Immature natural killer cell (primary cell): ENCODE measurements at regions not wholly inside any gene's neighbourhood (a gene's known extent, or its start where the extent isn't known, plus 50 kb on each side); places are given as distances from the start of the nearest gene placed in this dataset.
"Not testable (repeated sequence)": the region's sequence is repeated elsewhere in the genome, so short reads cannot be mapped to it uniquely, and the experiment has no call there.

ENCODE experiments used
- DNase-seq, 3 donors: peaks; one replicate each; pipeline ENCODE4 v3.0.0; 2022; ENCODE audit warnings: mixed read lengths in 1 of 3
- H3K27ac Mint-ChIP-seq, 6 donors: one replicate each; pipeline ENCODE4 v1.8.0; 2020; ENCODE audit warnings: mixed read lengths in 6 of 6, mild to moderate bottlenecking in 5 of 6, inconsistent platforms in 4 of 6, moderate library complexity in 3 of 6
- H3K27me3 Mint-ChIP-seq, 3 donors: one replicate each; pipeline ENCODE4 v1.8.0; 2020 to 2021; ENCODE audit warnings: low read depth in 3 of 3, mild to moderate bottlenecking in 3 of 3, mixed read lengths in 3 of 3, moderate library complexity in 3 of 3, inconsistent platforms in 1 of 3
- H3K36me3 Mint-ChIP-seq, 3 donors: one replicate each; pipeline ENCODE4 v1.8.0; 2020; ENCODE audit warnings: mixed read lengths in 3 of 3, inconsistent platforms in 2 of 3, mild to moderate bottlenecking in 2 of 3
- H3K4me1 Mint-ChIP-seq, 2 donors: one replicate each; pipeline ENCODE4 v1.8.0; 2020; ENCODE audit warnings: inconsistent platforms in 2 of 2, mild to moderate bottlenecking in 2 of 2, mixed read lengths in 2 of 2, moderate library complexity in 1 of 2
- H3K4me3 Mint-ChIP-seq, 5 donors: one replicate each; pipeline ENCODE4 v1.8.0; 2020; ENCODE audit warnings: mild to moderate bottlenecking in 5 of 5, mixed read lengths in 5 of 5, inconsistent platforms in 3 of 5, moderate library complexity in 3 of 5
- H3K9me3 Mint-ChIP-seq, 6 donors: one replicate each; pipeline ENCODE4 v1.8.0; 2020; ENCODE audit warnings: mild to moderate bottlenecking in 6 of 6, mixed read lengths in 6 of 6, inconsistent platforms in 4 of 6, moderate library complexity in 3 of 6

GRCh38 chr5:43804723-43805122, 201.7 kb downstream of the NNT start:
- no peak for DNase-seq
- Mint-ChIP-seq H3K27ac (no peak overlapping the region), H3K27me3 (peaks cover 0 to 1% (median 0%) of the 10 kb centered on the region in 3 donors), H3K9me3 (peaks cover 0 to 18% (median 3%) of the 10 kb centered on the region in 6 donors), H3K4me1 (no peaks in the 10 kb centered on the region), H3K36me3 (no peaks in the 10 kb centered on the region), H3K4me3 (no peak overlapping the region)

DNA sequence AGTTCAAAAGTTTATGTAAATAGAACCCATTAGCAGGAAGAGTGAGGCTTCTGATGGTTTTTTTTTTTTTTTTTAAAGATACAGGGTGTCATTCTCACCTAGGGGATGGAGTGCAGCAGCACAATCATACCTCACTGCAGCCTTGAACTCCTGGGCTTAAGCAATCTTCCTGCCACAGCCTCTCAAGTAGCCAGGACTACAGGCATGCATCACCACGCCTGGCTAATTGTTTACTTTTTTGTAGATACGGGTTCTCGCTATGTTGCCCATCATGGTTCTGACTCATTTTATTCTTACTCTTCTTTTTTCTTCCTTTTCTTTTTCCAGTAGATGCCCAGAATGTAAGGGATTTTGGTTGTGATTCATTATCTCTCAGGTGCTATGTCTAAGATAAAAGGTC, 201.1 kb downstream of the NNT start:
- H3K9me3 Mint-ChIP-seq = peaks cover 0 to 19% (median 3%) of the 10 kb centered on the region in 6 donors
- peaks cover 0 to 1% (median 0%) of the 10 kb centered on the region in 3 donors for H3K27me3 Mint-ChIP-seq
- H3K4me3 Mint-ChIP-seq = no peak overlapping the region
- no peaks in the 10 kb centered on the region for H3K4me1 Mint-ChIP-seq
- no peak overlapping the region for H3K27ac Mint-ChIP-seq
- H3K36me3 Mint-ChIP-seq = no peaks in the 10 kb centered on the region
- no peak for DNase-seq

DNA sequence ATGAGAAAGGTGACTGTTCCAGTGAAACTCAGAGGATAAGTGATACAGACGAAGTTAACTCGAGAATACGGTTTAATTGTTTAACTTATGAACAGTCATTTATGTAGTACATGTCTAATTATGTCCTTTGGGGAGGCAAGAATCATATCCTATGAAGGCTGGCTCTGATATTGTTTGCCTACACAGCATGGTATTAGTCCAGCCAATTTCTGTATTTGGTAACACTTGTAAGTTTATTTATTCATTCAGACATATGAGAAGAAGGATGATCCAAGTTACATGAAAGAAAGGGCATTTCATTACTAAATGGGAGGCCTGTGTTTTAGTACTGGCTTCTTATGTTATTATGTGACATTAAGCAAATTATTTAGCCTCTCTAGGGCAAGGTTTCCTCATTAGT, 199.7 kb downstream of the NNT start:
- Mint-ChIP-seq H3K36me3 (no peaks in the 10 kb centered on the region), H3K27me3 (no peaks in the 10 kb centered on the region), H3K4me1 (no peaks in the 10 kb centered on the region), H3K9me3 (peaks cover 0 to 14% (median under 1%) of the 10 kb centered on the region in 6 donors), H3K27ac (no peak overlapping the region), H3K4me3 (no peak overlapping the region)
- no peak for DNase-seq

- no peak overlapping the region for H3K4me3 Mint-ChIP-seq
- H3K9me3 Mint-ChIP-seq = peaks cover 0 to 14% (median under 1%) of the 10 kb centered on the region in 6 donors
- no peaks in the 10 kb centered on the region for H3K4me1 Mint-ChIP-seq
- H3K27ac Mint-ChIP-seq = no peak overlapping the region
- no peak for DNase-seq
- H3K27me3 Mint-ChIP-seq = no peaks in the 10 kb centered on the region
- H3K36me3 Mint-ChIP-seq = no peaks in the 10 kb centered on the region
Measured at GRCh38 chr5:43802119-43802518, 199.1 kb downstream of the NNT start.

- peaks cover 2 to 14% (median 10%) of the 10 kb centered on the region in 6 donors for H3K9me3 Mint-ChIP-seq
- no peak overlapping the region for H3K4me3 Mint-ChIP-seq
- peaks cover 0 to 1% (median 0%) of the 10 kb centered on the region in 3 donors for H3K27me3 Mint-ChIP-seq
- H3K27ac Mint-ChIP-seq = no peak overlapping the region
- H3K4me1 Mint-ChIP-seq = no peaks in the 10 kb centered on the region
- DNase-seq = no peak
- no peaks in the 10 kb centered on the region for H3K36me3 Mint-ChIP-seq
Measured at GRCh38 chr5:43798740-43799139, 195.8 kb downstream of the NNT start.

DNA sequence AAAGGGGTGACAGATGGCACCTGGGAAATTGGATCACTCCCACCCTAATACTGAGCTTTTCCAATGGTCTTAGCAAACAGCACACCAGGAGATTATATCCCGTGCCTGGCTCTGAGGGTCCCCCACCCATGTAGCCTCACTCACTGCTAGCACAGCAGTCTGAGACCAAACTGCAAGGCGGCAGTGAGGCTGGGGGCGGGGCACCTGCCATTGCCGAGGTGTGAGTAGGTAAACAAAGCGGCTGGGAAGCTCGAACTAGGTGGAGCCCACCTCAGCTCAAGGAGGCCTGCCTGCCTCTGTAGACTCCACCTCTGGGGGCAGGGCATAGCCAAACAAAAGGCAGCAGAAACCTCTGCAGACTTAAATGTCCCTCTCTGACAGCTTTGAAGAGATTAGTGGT, 188.9 kb downstream of the NNT start:
- peaks cover 5 to 28% (median 11%) of the 10 kb centered on the region in 6 donors for H3K9me3 Mint-ChIP-seq
- not testable (repeated sequence) for H3K4me1 Mint-ChIP-seq, H3K27ac Mint-ChIP-seq, H3K36me3 Mint-ChIP-seq, DNase-seq, H3K27me3 Mint-ChIP-seq, H3K4me3 Mint-ChIP-seq

DNA sequence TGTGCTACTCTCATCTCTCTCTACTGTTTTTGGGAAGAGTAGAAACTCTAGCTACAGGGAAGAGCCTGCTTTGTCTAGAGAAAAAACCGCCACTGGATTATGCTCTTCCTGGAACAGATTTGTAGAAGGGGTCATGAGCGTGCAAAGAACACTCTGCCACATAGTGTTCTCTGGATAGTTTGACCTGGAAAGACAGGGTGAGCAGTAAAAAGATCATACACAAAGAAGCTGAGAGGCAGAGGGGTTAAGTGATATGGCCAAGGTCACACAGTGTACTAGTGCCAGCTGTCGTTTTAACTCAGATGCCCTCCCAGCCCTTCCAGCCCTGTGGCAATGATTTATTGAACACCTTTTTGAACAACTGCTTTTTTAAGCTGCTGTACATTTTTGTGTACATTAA, 182.2 kb downstream of the NNT start:
- DNase-seq = no peak
- Mint-ChIP-seq H3K27ac (no peak overlapping the region), H3K9me3 (peaks cover 0 to 9% (median 4%) of the 10 kb centered on the region in 6 donors), H3K36me3 (no peaks in the 10 kb centered on the region), H3K4me3 (no peak overlapping the region), H3K4me1 (no peaks in the 10 kb centered on the region), H3K27me3 (peaks cover 0 to 3% (median 2%) of the 10 kb centered on the region in 3 donors)

- Mint-ChIP-seq H3K4me1 (no peaks in the 10 kb centered on the region), H3K9me3 (peaks cover 0 to 2% (median 0%) of the 10 kb centered on the region in 6 donors), H3K27me3 (peaks cover 0 to 4% (median 0%) of the 10 kb centered on the region in 3 donors), H3K4me3 (no peak overlapping the region), H3K36me3 (no peaks in the 10 kb centered on the region), H3K27ac (no peak overlapping the region)
- DNase-seq = no peak
Measured at GRCh38 chr5:43780586-43780985, 177.6 kb downstream of the NNT start.

DNA sequence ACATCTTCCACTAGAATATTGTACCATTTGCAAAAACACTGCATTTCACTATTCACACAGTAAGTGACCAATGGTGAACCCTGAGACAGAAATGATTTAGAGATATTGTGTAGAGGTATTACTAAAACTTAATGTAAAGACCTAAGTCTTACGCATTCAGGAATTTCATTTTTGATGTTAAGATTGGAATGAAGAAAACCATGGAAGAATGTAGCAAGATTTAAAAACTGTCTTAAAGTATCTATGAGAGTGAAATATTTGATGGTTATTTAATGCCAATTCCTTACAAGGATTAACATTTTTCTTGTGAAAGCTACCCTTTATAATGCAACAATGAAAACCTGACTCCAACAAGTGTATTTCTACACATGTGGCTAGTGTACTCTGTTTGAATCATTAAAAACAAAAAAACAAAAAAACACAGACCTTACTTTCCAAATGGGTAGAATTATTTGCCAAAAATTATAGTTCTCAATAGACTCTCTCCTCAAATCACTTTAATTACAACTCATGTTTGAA, 172.0 kb downstream of the NNT start:
- Mint-ChIP-seq H3K4me1 (no peaks in the 10 kb centered on the region), H3K9me3 (peaks cover 0 to 5% (median under 1%) of the 10 kb centered on the region in 6 donors)

GRCh38 chr5:43773478-43773844, 170.5 kb downstream of the NNT start:
- H3K4me3 Mint-ChIP-seq = no peak overlapping the region
- H3K27me3 Mint-ChIP-seq = peaks cover 0 to 2% (median 0%) of the 10 kb centered on the region in 3 donors
- H3K9me3 Mint-ChIP-seq = peaks cover 0 to 5% (median 0%) of the 10 kb centered on the region in 6 donors
- no peak for DNase-seq
- no peaks in the 10 kb centered on the region for H3K4me1 Mint-ChIP-seq
- no peaks in the 10 kb centered on the region for H3K36me3 Mint-ChIP-seq
- no peak overlapping the region for H3K27ac Mint-ChIP-seq

More for the DNA sequence above, 172.0 kb downstream of the NNT start:
- Mint-ChIP-seq H3K4me3 (no peak overlapping the region), H3K36me3 (no peaks in the 10 kb centered on the region), H3K27ac (no peak overlapping the region), H3K27me3 (peaks cover 0 to 4% (median 0%) of the 10 kb centered on the region in 3 donors)
- DNase-seq = no peak

DNA sequence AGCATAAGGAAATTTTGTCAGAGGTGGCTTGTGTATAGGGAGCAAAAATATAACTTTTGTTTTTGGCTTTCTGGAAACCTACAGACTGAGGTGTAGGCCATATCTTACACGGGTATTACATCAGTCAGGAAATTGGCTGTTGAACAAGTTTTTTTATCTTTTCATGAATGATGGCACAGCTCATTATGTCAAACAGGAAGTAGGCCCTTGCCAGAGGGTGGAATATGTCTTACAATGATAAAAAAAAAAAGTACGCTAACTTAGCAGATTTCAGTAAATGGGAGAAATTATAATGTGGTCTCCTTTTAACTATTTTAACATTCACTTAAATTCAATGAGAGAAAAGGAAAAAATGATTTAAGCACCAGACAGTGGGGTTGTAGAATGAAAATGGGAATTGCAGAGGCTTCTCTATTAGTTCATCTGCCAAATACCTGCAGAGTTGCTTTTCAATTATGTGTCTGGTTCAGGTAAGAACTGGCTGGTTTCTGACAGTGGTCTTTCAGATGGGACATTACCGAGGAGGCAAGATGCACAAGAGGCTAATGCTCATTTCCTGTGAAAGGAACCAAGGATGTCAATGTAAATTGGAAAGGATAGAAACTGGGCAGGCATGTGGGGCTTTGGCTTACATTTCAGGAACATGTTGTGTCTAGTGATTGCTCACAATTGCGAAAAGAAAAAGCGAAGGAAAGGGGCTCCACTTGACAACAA, 169.9 kb downstream of the NNT start:
- no peak for DNase-seq
- Mint-ChIP-seq H3K4me1 (no peaks in the 10 kb centered on the region), H3K27ac (no peak overlapping the region), H3K36me3 (no peaks in the 10 kb centered on the region), H3K4me3 (no peak overlapping the region), H3K9me3 (peaks cover 0 to 5% (median 0%) of the 10 kb centered on the region in 6 donors), H3K27me3 (peaks cover 0 to 2% (median 2%) of the 10 kb centered on the region in 3 donors)

GRCh38 chr5:43772458-43772763, 169.4 kb downstream of the NNT start:
- Mint-ChIP-seq H3K4me1 (no peaks in the 10 kb centered on the region), H3K27ac (no peak overlapping the region), H3K9me3 (peaks cover 0 to 5% (median 0%) of the 10 kb centered on the region in 6 donors), H3K36me3 (no peaks in the 10 kb centered on the region), H3K27me3 (peaks cover 0 to 2% (median 2%) of the 10 kb centered on the region in 3 donors), H3K4me3 (no peak overlapping the region)
- no peak for DNase-seq

GRCh38 chr5:43771611-43772031, 168.6 kb downstream of the NNT start:
- Mint-ChIP-seq H3K27ac (no peak overlapping the region), H3K36me3 (no peaks in the 10 kb centered on the region), H3K4me3 (no peak overlapping the region), H3K9me3 (peaks cover 0 to 5% (median under 1%) of the 10 kb centered on the region in 6 donors), H3K4me1 (no peaks in the 10 kb centered on the region), H3K27me3 (peaks cover 0 to 2% (median 2%) of the 10 kb centered on the region in 3 donors)
- no peak for DNase-seq

DNA sequence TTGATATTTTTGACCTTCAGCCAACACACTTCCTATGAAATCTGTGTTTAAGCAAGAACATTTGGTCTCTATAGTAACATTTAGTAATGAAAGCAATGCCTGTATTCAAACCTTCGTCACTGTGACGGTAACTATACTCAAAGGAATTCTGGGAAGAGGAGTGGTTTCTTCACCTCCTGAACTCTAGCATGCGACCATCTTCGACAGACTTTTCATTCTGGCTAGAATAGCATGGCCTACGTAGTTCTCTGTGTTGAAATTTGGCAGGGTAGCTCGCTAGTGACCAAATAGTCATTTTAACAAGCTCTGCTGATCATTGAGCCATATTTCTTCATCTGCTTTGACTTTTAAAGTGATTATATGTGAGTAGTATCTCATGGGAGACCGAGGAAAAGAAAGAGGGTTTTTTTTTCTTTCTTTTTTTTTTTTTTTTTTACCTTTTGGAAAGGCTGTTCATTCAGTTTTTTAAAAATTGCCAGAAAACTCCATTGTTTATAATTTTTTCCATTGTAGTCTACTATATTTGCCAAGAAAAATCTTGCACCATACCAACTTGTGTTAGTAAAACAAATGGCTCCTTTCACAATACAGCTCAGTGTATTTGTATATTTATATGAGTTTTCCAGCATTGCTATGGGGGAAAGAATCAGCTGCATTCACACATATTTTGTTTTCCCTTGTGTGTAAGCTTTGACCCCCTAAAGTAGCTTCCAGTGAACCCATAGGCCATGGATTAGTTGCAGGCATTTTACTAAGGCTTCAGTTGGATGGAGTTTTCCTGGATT, 166.8 kb downstream of the NNT start:
- H3K36me3 Mint-ChIP-seq = no peaks in the 10 kb centered on the region
- no peak overlapping the region for H3K4me3 Mint-ChIP-seq
- no peaks in the 10 kb centered on the region for H3K4me1 Mint-ChIP-seq
- H3K27me3 Mint-ChIP-seq = peaks cover 0 to 2% (median 0%) of the 10 kb centered on the region in 3 donors
- no peak for DNase-seq
- H3K27ac Mint-ChIP-seq = no peak overlapping the region
- H3K9me3 Mint-ChIP-seq = peaks cover 0 to 5% (median under 1%) of the 10 kb centered on the region in 6 donors
